Loucy (cell line): ENCODE measurements at regions not wholly inside any gene's neighbourhood (a gene's known extent, or its start where the extent isn't known, plus 50 kb on each side); places are given as distances from the start of the nearest gene placed in this dataset.

Source experiments
- CTCF ChIP-seq: fragments of 200-600 bp; sonication (generic); conservative IDR thresholded peaks from 2 replicates; pipeline ENCODE4 v1.5.1; 2014; ENCODE audit warnings: mild to moderate bottlenecking, antibody characterized with exemption, low read length
- EZH2phosphoT487 ChIP-seq: fragments of 200-600 bp; IDR thresholded peaks from 2 replicates; pipeline ENCODE4 v1.6.1; 2018; ENCODE audit warnings: antibody characterized with exemption, mild to moderate bottlenecking, moderate library complexity, borderline replicate concordance

GRCh38 chr6:47407300-47408281 lies 70.0 kb upstream of the CD2AP start:
- TF ChIP-seq EZH2phosphoT487 (no peak), CTCF (no peak)
